ENCODE measurements at regions not wholly inside any gene's neighbourhood (a gene's known extent, or its start where the extent isn't known, plus 50 kb on each side); places are given as distances from the start of the nearest gene placed in this dataset.
"Not testable (repeated sequence)": the region's sequence is repeated elsewhere in the genome, so short reads cannot be mapped to it uniquely, and the experiment has no call there.

GRCh38 chrX:131170148-131170547, 112.0 kb downstream of the ARHGAP36 start:
- H3K9ac ChIP-seq (ENCODE audit: insufficient read depth, low read length, poor library complexity, severe bottlenecking), result no peak overlapping the region
- no peaks in the 10 kb centered on the region for H3K27me3 ChIP-seq (ENCODE audit: control insufficient read depth in 2 of 2, insufficient read depth in 2 of 2, low read length in 2 of 2)
- no peak overlapping the region for H3K4me2 ChIP-seq (replicated peaks; ENCODE audit: extremely low read depth, low read length, poor library complexity, severe bottlenecking)
- no peak for DNase-seq
- no peak for TF ChIP-seq CTCF (IDR thresholded peaks at IDR 0.05)
- Mint-ChIP-seq H3K4me1 (no peaks in the 10 kb centered on the region), H3K4me3 (no peak overlapping the region), H3K27ac (no peak overlapping the region), H3K36me3 (no peaks in the 10 kb centered on the region), H3K27me3 (ENCODE audit: low read depth in 3 of 3) (peaks cover 0 to 5% (median 0%) of the 10 kb centered on the region in 3 donors), H3K9me3 (peaks cover 0 to 3% (median 1%) of the 10 kb centered on the region in 7 donors)
- H3K4me3 ChIP-seq (replicated peaks in 1 of 3; ENCODE audit: low read depth in 2 of 3, low read length in 3 of 3), result no peak overlapping the region
- H3K9me3 ChIP-seq (replicated peaks in 1 of 2; ENCODE audit: control insufficient read depth in 1 of 2, insufficient read depth in 1 of 2, low read length in 2 of 2), result no peaks in the 10 kb centered on the region
- no peaks in the 10 kb centered on the region for H3K4me1 ChIP-seq (ENCODE audit: control insufficient read depth in 1 of 2, insufficient read depth in 2 of 2, low read length in 2 of 2)
- no peak overlapping the region for H2AFZ ChIP-seq (ENCODE audit: insufficient read depth, low read depth, low read length, poor library complexity, severe bottlenecking)
- no peaks in the 10 kb centered on the region for H4K20me1 ChIP-seq (ENCODE audit: insufficient read depth, low read length)
- no CpG with 5 or more reads among the region's 1 CpG for WGBS (ENCODE audit: insufficient coverage)
- no peaks in the 10 kb centered on the region for H3K79me2 ChIP-seq (ENCODE audit: insufficient read depth, low read length)
- H3K36me3 ChIP-seq (replicated peaks in 1 of 2; ENCODE audit: control insufficient read depth in 1 of 2, insufficient read depth in 2 of 2, low read length in 2 of 2), result no peaks in the 10 kb centered on the region
- no peak overlapping the region for H3K27ac ChIP-seq (ENCODE audit: low read depth in 1 of 2, low read length in 2 of 2)
- intact Hi-C loops (cut with micrococcal nuclease), result no loop called here

GRCh38 chrX:131163645-131164044, 105.5 kb downstream of the ARHGAP36 start:
- H3K4me3 ChIP-seq (replicated peaks in 1 of 3; ENCODE audit: low read depth in 2 of 3, low read length in 3 of 3); H4K20me1 ChIP-seq (ENCODE audit: insufficient read depth, low read length); H3K4me3 Mint-ChIP-seq; H3K27ac Mint-ChIP-seq; H3K4me2 ChIP-seq (replicated peaks; ENCODE audit: extremely low read depth, low read length, poor library complexity, severe bottlenecking); intact Hi-C loops (cut with micrococcal nuclease); H3K9me3 ChIP-seq (replicated peaks in 1 of 2; ENCODE audit: control insufficient read depth in 1 of 2, insufficient read depth in 1 of 2, low read length in 2 of 2); DNase-seq; H3K27ac ChIP-seq (ENCODE audit: low read depth in 1 of 2, low read length in 2 of 2); H3K36me3 ChIP-seq (replicated peaks in 1 of 2; ENCODE audit: control insufficient read depth in 1 of 2, insufficient read depth in 2 of 2, low read length in 2 of 2); H3K79me2 ChIP-seq (ENCODE audit: insufficient read depth, low read length); H3K27me3 ChIP-seq (ENCODE audit: control insufficient read depth in 2 of 2, insufficient read depth in 2 of 2, low read length in 2 of 2); H3K4me1 Mint-ChIP-seq; H3K4me1 ChIP-seq (ENCODE audit: control insufficient read depth in 1 of 2, insufficient read depth in 2 of 2, low read length in 2 of 2); H3K36me3 Mint-ChIP-seq; H3K9ac ChIP-seq (ENCODE audit: insufficient read depth, low read length, poor library complexity, severe bottlenecking); H2AFZ ChIP-seq (ENCODE audit: insufficient read depth, low read depth, low read length, poor library complexity, severe bottlenecking); H3K27me3 Mint-ChIP-seq (ENCODE audit: low read depth in 3 of 3): not testable (repeated sequence)
- WGBS (ENCODE audit: insufficient coverage), result no CpG with 5 or more reads among the region's 4 CpGs
- H3K9me3 Mint-ChIP-seq, result peaks cover 0 to 18% (median 5%) of the 10 kb centered on the region in 7 donors

GRCh38 chrX:131157656-131158055, 99.5 kb downstream of the ARHGAP36 start:
- no CpG with 5 or more reads among the region's 16 CpGs for WGBS (ENCODE audit: insufficient coverage)
- H3K36me3 ChIP-seq (replicated peaks in 1 of 2; ENCODE audit: control insufficient read depth in 1 of 2, insufficient read depth in 2 of 2, low read length in 2 of 2); DNase-seq; H4K20me1 ChIP-seq (ENCODE audit: insufficient read depth, low read length); H3K4me1 Mint-ChIP-seq; H3K27ac ChIP-seq (ENCODE audit: low read depth in 1 of 2, low read length in 2 of 2); H3K36me3 Mint-ChIP-seq; H3K27ac Mint-ChIP-seq; H3K4me3 Mint-ChIP-seq; H3K9me3 ChIP-seq (replicated peaks in 1 of 2; ENCODE audit: control insufficient read depth in 1 of 2, insufficient read depth in 1 of 2, low read length in 2 of 2); H2AFZ ChIP-seq (ENCODE audit: insufficient read depth, low read depth, low read length, poor library complexity, severe bottlenecking); H3K27me3 Mint-ChIP-seq (ENCODE audit: low read depth in 3 of 3); H3K4me2 ChIP-seq (replicated peaks; ENCODE audit: extremely low read depth, low read length, poor library complexity, severe bottlenecking); H3K4me3 ChIP-seq (replicated peaks in 1 of 3; ENCODE audit: low read depth in 2 of 3, low read length in 3 of 3); H3K9ac ChIP-seq (ENCODE audit: insufficient read depth, low read length, poor library complexity, severe bottlenecking); H3K79me2 ChIP-seq (ENCODE audit: insufficient read depth, low read length); intact Hi-C loops (cut with micrococcal nuclease); H3K4me1 ChIP-seq (ENCODE audit: control insufficient read depth in 1 of 2, insufficient read depth in 2 of 2, low read length in 2 of 2); H3K27me3 ChIP-seq (ENCODE audit: control insufficient read depth in 2 of 2, insufficient read depth in 2 of 2, low read length in 2 of 2): not testable (repeated sequence)
- peaks cover 0 to 10% (median 4%) of the 10 kb centered on the region in 7 donors for H3K9me3 Mint-ChIP-seq

All from CD14-positive monocyte (primary cell).